Erythroblast (primary cell): ENCODE measurements at regions not wholly inside any gene's neighbourhood (a gene's known extent, or its start where the extent isn't known, plus 50 kb on each side); places are given as distances from the start of the nearest gene placed in this dataset.

Experiments used
- GATA1 ChIP-seq: IDR thresholded peaks from 2 replicates; pipeline ENCODE4 v1.6.1; 2011; ENCODE audit warnings: low read depth, mild to moderate bottlenecking, control low read depth, low read length, moderate library complexity
- POLR2A ChIP-seq: IDR thresholded peaks from 2 replicates; pipeline ENCODE4 v1.6.1; 2011; ENCODE audit warnings: mild to moderate bottlenecking, low read length

DNA sequence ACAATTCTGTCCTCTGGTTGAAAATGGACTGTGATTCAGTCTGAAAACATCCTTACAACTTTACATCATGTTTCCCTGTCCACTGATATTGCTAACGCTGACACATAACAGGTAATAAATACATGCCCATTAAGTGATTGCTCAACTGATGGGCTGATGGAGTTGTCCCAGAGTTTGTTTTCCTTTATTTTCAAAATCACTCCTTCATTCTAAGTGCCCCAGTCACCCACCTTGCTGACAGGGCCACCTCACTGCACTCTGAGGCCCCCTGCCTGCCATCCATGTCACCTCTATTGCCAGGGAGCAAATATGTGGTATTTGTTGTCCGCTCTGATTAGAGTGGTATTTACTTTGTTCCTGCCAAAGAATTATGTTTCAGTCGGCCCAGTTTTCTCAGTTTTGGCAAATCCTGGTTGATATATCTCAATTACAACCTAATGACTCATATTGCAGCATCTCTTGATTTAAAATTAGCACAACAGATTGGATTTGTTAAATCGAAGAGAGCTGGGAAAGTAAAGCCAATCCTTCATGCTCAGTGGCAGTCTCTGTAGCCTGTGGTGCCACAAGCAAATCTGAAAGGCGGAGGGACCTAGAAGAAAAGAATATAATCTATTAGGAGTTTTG lies 105.1 kb downstream of the RDH14 start:
- TF ChIP-seq POLR2A (no peak), GATA1 (no peak)
